HUES64 (cell line): ENCODE measurements at regions not wholly inside any gene's neighbourhood (a gene's known extent, or its start where the extent isn't known, plus 50 kb on each side); places are given as distances from the start of the nearest gene placed in this dataset.

ENCODE experiments used
- H3K27ac ChIP-seq: 2 replicates; pipeline ENCODE4 v1.7.0; 2013; ENCODE audit warnings: low read depth, low read length, inconsistent platforms
- H3K27me3 ChIP-seq: 2 replicates; pipeline ENCODE4 v1.6.1; 2013; ENCODE audit warnings: mild to moderate bottlenecking, low read length; ENCODE audit not compliant: insufficient read depth
- H3K36me3 ChIP-seq: 2 replicates; pipeline ENCODE4 v1.6.1; 2013; ENCODE audit warnings: mild to moderate bottlenecking, low read length; ENCODE audit not compliant: insufficient read depth
- H3K4me1 ChIP-seq: 2 replicates; pipeline ENCODE4 v1.6.1; 2013; ENCODE audit warnings: mild to moderate bottlenecking, low read length, moderate library complexity; ENCODE audit not compliant: insufficient read depth
- H3K4me3 ChIP-seq: 2 replicates; pipeline ENCODE4 v1.5.1; 2013; ENCODE audit warnings: mild to moderate bottlenecking, low read length, moderate library complexity
- H3K9ac ChIP-seq: 2 replicates; pipeline ENCODE4 v1.6.1; 2013; ENCODE audit warnings: mild to moderate bottlenecking, low read depth, low read length
- H3K9me3 ChIP-seq: 2 replicates; pipeline ENCODE4 v1.6.1; 2013; ENCODE audit warnings: low read depth, low read length; ENCODE audit not compliant: insufficient read depth
- WGBS: fragments of 150-250, 120-280 bp; methylation state at CpG from one replicate; pipeline ENCODE4 v1.1.7; 2013; ENCODE audit warnings: missing lambda C conversion rate; 5-methylcytosine and 5-hydroxymethylcytosine counted together

GRCh38 chrX:146346102-146346501 lies 463.5 kb upstream of the CXorf51B start:
- Histone ChIP-seq H3K27me3 (no peaks in the 10 kb centered on the region), H3K9me3 (peaks cover 45% of the 10 kb centered on the region), H3K27ac (no peak overlapping the region), H3K4me1 (no peaks in the 10 kb centered on the region), H3K9ac (no peak overlapping the region), H3K4me3 (no peak overlapping the region), H3K36me3 (no peaks in the 10 kb centered on the region)
- 74% methylated on average over 2 of the region's 3 CpGs for WGBS

DNA sequence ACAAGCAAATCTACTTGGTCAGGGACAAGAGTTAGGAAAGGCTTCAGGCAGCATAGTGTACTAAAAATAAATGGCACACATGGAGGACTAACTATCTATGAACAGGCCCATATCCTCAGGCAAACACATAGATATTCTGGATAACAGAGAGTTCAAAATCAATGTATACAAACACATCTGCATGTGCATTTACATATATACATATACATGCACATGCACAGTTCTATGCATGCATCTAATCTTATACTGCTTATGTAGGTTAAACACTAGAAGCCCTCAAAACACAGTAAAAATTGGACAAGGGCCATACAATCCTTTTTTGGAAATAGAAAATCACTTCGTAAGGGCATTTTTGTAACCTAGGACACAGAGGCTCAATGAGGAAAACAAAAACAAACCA lies 458.0 kb upstream of the CXorf51B start:
- Histone ChIP-seq H3K4me1 (no peaks in the 10 kb centered on the region), H3K27me3 (no peaks in the 10 kb centered on the region), H3K36me3 (no peaks in the 10 kb centered on the region), H3K9me3 (peaks cover 52% of the 10 kb centered on the region), H3K9ac (no peak overlapping the region), H3K27ac (no peak overlapping the region), H3K4me3 (no peak overlapping the region)
- 67% methylated on average over 1 of the region's 1 CpG for WGBS

- no peak overlapping the region for H3K27ac ChIP-seq
- H3K36me3 ChIP-seq, result no peaks in the 10 kb centered on the region
- no peaks in the 10 kb centered on the region for H3K4me1 ChIP-seq
- no peak overlapping the region for H3K4me3 ChIP-seq
- no peaks in the 10 kb centered on the region for H3K27me3 ChIP-seq
- peaks cover 57% of the 10 kb centered on the region for H3K9me3 ChIP-seq
- no peak overlapping the region for H3K9ac ChIP-seq
These were observed 454.1 kb upstream of the CXorf51B start for GRCh38 chrX:146355440-146355839.

- Histone ChIP-seq H3K9me3 (peaks cover 31% of the 10 kb centered on the region), H3K27ac (no peak overlapping the region), H3K4me1 (no peaks in the 10 kb centered on the region), H3K4me3 (no peak overlapping the region), H3K36me3 (no peaks in the 10 kb centered on the region), H3K9ac (no peak overlapping the region), H3K27me3 (no peaks in the 10 kb centered on the region)
- 69% methylated on average over 3 of the region's 4 CpGs for WGBS
These were observed 445.7 kb upstream of the CXorf51B start for GRCh38 chrX:146363919-146364318.

DNA sequence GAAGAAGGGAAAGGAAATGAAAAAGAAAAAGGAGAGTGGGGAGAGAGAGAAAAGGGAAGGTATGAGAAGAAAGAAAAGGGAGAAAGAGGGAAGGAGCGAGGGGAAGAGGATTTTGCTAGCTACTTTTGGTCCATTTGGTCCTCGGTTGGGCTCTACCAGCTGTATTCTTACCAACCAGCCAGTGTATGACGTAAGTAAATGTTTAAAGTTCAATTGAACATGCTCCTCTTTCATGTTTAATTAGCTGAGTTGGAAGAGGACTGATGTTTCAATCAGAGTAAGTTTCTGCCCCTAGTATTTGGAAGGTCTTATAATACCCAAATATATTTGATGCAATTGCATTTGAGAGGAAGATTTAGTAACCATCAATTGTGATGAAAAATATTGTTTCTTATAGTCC lies 424.0 kb upstream of the CXorf51B start:
- no peak overlapping the region for H3K4me3 ChIP-seq
- no peaks in the 10 kb centered on the region for H3K4me1 ChIP-seq
- no peaks in the 10 kb centered on the region for H3K27me3 ChIP-seq
- H3K27ac ChIP-seq, result no peak overlapping the region
- H3K9ac ChIP-seq, result no peak overlapping the region
- H3K9me3 ChIP-seq, result peaks cover 30% of the 10 kb centered on the region
- no peaks in the 10 kb centered on the region for H3K36me3 ChIP-seq
- 49% methylated on average over 2 of the region's 3 CpGs for WGBS

DNA sequence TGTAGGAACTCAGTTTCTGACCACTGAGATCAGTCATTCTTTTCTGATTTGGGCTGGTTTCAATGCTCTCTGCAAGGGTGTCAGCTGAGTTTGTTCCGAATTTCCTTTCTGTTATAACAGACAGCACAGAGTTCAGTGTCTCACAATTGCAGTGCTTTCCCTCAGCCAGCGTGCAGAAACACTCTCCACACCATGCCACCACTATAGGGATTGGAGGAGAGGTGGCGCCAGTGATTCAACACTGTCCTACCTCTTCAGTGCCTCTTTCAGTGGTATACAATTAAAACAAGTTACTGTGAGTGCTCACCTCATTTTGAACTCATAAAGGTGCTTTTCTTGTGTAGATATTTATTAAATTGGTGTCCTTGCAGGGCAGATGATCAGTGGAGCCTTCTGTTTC lies 413.2 kb upstream of the CXorf51B start:
- Histone ChIP-seq H3K9me3 (peaks cover 37% of the 10 kb centered on the region), H3K27ac (no peak overlapping the region), H3K27me3 (no peaks in the 10 kb centered on the region), H3K4me1 (no peaks in the 10 kb centered on the region), H3K36me3 (no peaks in the 10 kb centered on the region), H3K4me3 (no peak overlapping the region), H3K9ac (no peak overlapping the region)
- 58% methylated on average over 1 of the region's 3 CpGs for WGBS

DNA sequence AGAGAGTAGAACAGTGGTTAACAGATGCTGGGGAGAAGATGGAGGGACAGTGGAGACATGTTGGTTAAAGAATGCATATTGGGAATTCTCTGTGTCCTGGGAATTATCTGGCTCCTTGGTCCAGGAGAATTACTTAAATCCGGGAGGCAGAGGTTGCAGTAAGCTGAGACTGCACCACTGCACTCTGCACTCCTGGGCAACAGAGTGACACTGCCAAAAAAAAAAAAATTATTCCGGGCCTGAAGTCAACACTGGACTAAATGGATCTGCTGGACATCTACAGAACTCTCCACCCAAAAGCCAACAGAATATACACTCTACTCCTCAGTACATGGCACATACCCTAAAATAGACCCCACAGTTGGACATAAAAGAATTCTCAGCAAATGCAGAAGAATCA lies 400.0 kb upstream of the CXorf51B start:
- Histone ChIP-seq H3K4me3 (no peak overlapping the region), H3K36me3 (no peaks in the 10 kb centered on the region), H3K27ac (no peak overlapping the region), H3K27me3 (no peaks in the 10 kb centered on the region), H3K9ac (no peak overlapping the region), H3K4me1 (no peaks in the 10 kb centered on the region), H3K9me3 (peaks cover 21% of the 10 kb centered on the region)
- 80% methylated on average over 2 of the region's 2 CpGs for WGBS

DNA sequence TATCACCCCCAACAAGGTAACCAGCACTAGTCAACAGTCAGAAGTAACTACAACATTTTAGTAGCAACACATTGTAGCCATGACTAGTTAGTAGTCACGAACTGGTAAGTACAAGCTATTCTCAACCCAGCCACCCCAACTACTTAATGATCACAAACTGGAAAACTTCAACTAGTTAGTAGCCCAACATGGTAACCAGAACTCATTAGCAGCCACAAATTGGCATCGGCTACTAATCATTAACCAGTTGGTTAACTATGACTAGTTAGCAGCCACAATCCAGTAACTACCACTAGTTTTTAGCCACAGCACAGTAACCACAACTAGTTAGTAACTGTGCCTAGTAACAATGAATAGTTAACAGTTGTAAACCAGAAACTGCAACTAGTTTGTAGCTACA lies 385.1 kb upstream of the CXorf51B start:
- 66% methylated on average over 2 of the region's 2 CpGs for WGBS
- H3K27ac ChIP-seq, result no peak overlapping the region

GRCh38 chrX:146433771-146434170 lies 375.8 kb upstream of the CXorf51B start:
- H3K4me1 ChIP-seq, result no peaks in the 10 kb centered on the region
- H3K4me3 ChIP-seq, result no peak overlapping the region
- no peaks in the 10 kb centered on the region for H3K27me3 ChIP-seq
- H3K9ac ChIP-seq, result no peak overlapping the region
- H3K9me3 ChIP-seq, result peaks cover 30% of the 10 kb centered on the region; the same call in 1 of the 2 replicates
- no peaks in the 10 kb centered on the region for H3K36me3 ChIP-seq
- no peak overlapping the region for H3K27ac ChIP-seq

More for the DNA sequence above, 385.1 kb upstream of the CXorf51B start:
- Histone ChIP-seq H3K36me3 (no peaks in the 10 kb centered on the region), H3K27me3 (no peaks in the 10 kb centered on the region), H3K4me3 (no peak overlapping the region), H3K4me1 (no peaks in the 10 kb centered on the region), H3K9ac (no peak overlapping the region), H3K9me3 (peaks cover 59% of the 10 kb centered on the region)

DNA sequence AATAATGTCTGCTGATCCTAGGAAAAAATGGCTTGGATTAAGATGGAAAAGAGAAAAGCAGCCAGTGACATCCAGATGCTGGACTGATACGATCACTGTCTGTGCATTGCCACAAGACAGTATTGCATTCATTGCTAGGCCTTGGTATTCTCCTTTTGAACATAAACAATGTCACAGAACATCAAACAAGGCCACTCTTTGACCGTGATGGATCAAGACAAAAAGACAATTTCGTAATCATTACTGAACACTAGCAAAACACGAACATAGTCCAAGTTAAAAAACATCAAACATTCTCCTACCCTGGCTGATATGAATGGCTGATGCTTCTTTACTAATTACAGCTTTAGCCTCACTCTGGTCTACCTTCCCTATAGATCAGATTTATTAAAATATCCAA lies 374.1 kb upstream of the CXorf51B start:
- 66% methylated on average over 4 of the region's 4 CpGs for WGBS
- H3K36me3 ChIP-seq, result no peaks in the 10 kb centered on the region

DNA sequence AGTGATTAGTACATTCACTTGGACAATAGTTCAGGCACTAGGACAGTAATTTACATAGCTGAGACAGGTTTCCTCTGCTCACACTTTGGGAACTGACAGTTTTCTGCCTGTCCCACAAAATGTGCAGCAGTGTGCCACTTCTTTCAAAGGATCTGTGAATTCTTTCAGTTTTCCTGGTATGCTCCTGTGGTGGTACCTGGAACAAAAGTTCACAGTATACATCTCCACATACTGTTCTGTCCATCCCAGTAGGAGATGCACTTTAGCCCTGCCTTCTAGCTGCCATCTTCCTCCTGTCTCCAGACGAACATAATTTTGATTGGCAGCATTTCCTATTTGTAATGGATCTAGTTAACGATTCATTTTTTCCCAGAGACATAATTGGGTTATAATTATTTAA lies 360.8 kb upstream of the CXorf51B start:
- Histone ChIP-seq H3K9me3 (peaks cover 58% of the 10 kb centered on the region), H3K27me3 (no peaks in the 10 kb centered on the region), H3K4me3 (no peak overlapping the region), H3K9ac (no peak overlapping the region), H3K36me3 (no peaks in the 10 kb centered on the region), H3K4me1 (no peaks in the 10 kb centered on the region), H3K27ac (no peak overlapping the region)
- 33% methylated on average over 1 of the region's 2 CpGs for WGBS

More for the DNA sequence above, 374.1 kb upstream of the CXorf51B start:
- H3K27me3 ChIP-seq, result no peaks in the 10 kb centered on the region
- H3K27ac ChIP-seq, result no peak overlapping the region
- no peak overlapping the region for H3K9ac ChIP-seq
- no peak overlapping the region for H3K4me3 ChIP-seq
- H3K9me3 ChIP-seq, result peaks cover 34% of the 10 kb centered on the region; the same call in 1 of the 2 replicates
- H3K4me1 ChIP-seq, result no peaks in the 10 kb centered on the region

GRCh38 chrX:146449243-146449642 lies 360.3 kb upstream of the CXorf51B start:
- no peak overlapping the region for H3K27ac ChIP-seq
- no peak overlapping the region for H3K4me3 ChIP-seq
- peaks cover 61% of the 10 kb centered on the region for H3K9me3 ChIP-seq
- WGBS, result no CpG with 5 or more reads among the region's 3 CpGs
- H3K4me1 ChIP-seq, result no peaks in the 10 kb centered on the region
- H3K36me3 ChIP-seq, result no peaks in the 10 kb centered on the region
- H3K9ac ChIP-seq, result no peak overlapping the region
- no peaks in the 10 kb centered on the region for H3K27me3 ChIP-seq
